ENCODE measurements at regions not wholly inside any gene's neighbourhood (a gene's known extent, or its start where the extent isn't known, plus 50 kb on each side); places are given as distances from the start of the nearest gene placed in this dataset.

DNA sequence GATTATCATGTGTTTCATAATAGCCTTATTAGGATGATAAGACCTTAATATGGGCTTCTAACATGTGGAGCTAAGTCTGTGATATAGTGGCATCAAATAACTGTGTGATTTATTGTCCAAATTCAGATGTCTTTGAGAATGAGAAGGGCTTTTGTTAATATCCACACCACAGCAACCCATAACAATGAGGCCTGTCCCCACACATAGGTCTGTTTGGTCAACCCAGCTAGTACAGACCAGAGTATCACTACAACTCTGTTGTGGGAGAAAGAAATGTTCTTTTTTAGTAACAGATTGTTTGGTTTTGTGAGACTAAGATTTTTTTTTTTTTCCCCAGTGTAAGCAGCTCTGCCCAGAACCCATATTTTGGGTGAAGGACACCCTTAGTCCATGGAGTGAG, 439.2 kb downstream of the PIK3C3 start:
- DNase-seq (ENCODE audit: low read depth in 2 of 2): no peak

DNA sequence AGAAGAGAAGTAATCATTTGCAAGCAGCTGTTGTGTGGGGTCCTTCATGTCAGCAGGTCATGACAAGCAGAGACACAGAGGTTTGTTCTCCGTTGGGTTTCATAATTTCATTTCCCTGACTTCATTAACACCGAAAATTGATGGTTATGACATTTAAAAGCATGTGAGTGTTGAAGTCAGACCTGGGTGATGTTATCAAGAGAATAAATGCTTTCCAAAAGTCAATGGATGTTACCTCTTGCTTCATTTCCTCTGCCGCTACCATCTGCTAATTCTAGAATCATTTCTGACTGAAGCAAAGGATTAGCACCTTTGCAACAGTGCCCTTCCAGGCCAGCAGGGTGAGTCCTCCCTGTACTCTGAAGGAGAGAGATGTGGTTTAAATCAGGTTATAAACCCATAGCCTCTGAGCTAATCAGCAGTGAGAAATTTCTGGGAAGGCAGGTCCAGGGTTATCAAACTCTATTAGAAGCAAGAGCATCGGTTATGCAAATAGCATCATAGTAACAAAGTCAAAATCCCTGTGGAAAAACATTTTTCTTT, 446.2 kb downstream of the PIK3C3 start:
- DNase-seq (ENCODE audit: low read depth in 2 of 2): no peak

DNA sequence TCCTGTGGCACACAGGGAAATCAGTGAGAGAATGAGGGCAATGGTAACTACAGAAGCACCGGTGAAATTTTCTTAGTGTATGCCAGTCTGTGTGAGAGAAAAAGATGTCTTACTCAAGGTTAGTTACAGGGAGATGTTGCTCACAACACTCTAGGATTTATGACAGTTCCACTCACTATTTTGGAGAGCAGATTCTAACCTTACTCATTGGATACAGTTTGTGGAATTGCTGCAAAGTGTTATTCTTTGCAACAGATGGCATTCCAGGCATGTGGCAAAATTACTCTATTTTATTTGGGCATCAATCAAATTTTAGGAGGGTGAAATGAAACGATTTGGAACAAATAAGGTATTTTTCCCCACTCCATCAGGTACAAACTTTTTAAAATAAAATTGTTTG, 449.1 kb downstream of the PIK3C3 start:
- DNase-seq (ENCODE audit: low read depth in 2 of 2): no peak

DNA sequence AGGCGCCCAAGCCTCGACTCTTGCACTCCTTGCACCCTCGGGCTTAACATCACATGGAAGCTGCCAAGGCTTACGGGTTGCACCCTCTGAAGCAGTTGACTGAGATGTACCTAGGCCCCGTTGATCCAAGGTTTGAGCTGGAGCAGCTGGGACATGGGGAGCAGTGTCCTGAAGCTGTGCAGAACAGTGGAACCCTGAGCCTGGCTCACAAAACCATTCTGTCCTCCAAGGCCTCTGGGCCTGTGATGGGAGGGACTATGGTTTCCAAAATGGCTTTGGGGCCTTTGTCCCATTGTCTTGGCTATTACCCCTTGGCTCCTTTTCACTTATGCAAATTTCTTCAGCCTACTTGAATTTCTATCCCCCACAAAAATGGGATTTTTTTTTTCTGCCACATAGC, 454.0 kb downstream of the PIK3C3 start:
- DNase-seq (ENCODE audit: low read depth in 2 of 2): no peak

DNA sequence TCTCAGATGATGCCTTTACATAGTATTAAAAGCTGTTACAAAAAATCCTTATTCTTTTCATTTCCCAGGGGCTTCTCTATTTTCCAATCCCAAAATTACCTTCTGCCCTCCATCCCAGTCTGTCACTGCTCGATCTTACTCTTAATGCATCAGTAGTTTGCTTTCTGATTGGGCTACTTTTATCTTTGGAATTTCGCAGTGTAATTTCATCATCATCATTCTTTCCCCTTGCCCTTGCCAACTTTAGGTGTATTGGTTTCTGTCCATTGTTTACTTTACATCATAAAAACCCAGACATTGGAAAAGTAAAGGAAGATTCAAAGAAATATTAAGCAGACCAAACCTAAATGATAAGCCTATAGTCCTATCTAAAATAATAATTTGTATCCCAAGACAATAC, 457.2 kb downstream of the PIK3C3 start:
- DNase-seq (ENCODE audit: low read depth in 2 of 2): no peak

DNA sequence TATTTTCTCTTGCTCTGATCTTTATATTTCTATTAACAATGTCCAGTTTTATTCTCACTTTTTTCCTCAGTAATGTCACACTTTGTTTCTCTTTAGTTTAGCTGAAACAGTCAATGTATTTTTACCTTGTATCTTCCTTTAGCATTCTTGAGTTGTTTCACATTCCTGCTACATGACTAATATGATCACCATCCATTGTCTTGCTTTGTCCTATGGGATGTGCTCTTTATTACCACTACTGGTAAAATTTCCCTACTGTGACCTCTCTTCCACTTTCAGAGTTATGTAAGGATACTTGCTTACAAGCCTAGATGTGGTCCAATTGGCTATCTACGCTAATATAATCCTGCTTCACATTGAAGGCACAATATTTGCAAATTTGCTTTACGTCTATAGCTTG, 457.9 kb downstream of the PIK3C3 start:
- DNase-seq (ENCODE audit: low read depth in 2 of 2): no peak

DNA sequence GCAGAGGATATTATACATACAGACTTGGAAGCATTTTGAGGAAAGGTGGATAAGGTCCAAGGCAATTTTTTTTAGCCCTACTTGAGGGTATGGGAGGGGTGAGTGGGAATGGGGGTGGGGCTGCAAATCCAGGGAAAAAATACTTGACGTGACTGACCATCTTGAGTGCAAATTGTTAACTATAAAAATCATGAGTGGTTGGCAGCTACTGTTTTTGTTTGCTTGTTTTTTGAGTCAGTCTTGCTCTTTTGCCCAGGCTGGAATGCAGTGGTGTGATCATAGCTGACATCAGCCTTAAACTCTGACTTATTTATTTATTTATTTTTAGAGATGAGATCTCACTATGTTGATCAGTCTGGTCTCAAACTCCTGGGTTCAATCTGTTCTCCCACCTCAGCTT, 458.8 kb downstream of the PIK3C3 start:
- no peak for DNase-seq (ENCODE audit: low read depth in 2 of 2)

DNA sequence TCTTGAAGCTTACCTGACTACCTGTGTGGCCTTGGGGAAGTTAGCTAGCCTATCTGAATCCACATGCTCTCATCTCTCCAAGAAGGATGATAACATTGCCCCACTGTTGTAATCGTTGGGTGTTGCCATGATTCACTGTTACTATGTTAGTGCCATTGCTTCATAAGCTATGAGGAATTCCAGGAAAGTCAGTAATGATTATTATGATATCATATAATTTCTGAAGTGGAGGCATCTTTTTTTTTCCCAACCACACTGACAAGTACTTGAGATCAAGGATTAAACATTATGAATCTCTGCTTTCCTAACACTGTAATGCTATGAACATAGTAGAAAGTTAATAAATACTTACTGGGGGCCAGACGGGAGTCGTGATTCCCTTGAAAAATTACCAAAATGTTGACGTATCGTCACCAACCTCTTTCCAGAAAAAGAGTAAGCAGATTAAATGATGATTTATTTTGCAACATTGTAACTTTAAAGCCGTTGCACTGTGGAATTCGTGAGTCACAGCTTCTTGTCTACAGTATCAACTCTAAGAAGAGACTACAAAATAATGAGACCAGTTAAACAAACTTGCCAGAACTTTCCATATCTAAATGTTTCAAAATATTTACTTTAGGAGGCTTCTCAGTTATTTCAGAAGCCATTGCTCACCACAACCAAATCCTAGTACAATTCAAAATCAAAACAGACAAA, 459.9 kb downstream of the PIK3C3 start:
- DNase-seq (ENCODE audit: low read depth in 2 of 2): no peak

DNA sequence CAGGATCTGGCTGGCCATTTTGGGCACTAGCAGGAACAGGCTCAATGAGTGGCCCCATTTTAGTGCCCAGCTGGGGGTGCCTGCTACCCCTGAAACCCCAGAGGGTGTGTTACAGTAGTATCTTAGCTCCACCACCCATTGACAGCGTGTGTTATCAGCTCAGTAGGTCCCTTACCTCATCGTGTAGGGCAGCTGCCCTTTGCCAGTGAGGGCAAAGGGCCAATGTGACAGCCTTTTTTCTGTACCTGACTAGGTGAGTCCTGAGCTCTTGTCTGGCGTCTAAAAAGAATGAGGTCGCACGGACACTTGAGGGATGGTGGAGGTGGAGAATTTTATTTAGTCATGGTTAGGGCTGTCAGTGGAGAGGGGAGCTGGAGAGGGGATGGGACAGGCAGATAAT, 462.2 kb downstream of the PIK3C3 start:
- no peak for DNase-seq (ENCODE audit: low read depth in 2 of 2)

DNA sequence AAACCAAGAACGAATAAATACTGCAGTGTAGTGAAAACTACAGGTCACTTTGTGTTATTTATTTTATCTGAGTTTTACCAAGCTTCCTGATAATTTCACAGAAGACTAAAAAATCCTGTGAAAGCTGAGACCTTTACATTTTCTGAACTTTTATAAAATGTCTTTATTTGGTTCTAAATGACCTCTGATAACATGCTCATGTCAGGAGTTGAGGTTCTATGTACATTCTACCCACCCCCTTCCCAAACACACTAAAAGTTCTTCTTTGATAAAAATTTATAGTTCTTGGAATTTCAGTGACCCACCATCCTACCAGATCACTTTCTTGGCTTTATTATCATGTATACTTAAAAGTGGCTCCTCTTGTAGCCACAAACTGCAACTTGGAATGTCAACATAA, 463.1 kb downstream of the PIK3C3 start:
- DNase-seq (ENCODE audit: low read depth in 2 of 2): no peak

DNA sequence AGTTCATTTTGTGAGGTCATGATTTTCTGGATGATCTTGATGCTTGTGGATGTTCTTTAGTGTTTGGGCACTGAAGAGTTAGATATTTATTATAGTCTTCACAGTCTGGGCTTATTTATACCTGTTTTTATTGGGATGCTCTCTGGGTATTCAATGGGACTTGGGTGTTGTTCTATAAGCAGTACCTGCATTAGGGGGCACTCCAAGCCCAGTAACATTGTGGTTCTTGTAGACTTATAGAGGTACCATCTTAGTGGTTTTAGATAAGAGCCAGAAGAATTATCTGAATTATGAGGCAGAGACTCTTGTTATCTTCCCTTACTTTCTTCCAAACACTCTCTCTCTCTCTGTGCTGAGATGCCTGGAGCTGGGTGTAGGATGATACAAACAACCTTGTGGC, 470.0 kb downstream of the PIK3C3 start:
- no peak for DNase-seq (ENCODE audit: low read depth in 2 of 2)

DNA sequence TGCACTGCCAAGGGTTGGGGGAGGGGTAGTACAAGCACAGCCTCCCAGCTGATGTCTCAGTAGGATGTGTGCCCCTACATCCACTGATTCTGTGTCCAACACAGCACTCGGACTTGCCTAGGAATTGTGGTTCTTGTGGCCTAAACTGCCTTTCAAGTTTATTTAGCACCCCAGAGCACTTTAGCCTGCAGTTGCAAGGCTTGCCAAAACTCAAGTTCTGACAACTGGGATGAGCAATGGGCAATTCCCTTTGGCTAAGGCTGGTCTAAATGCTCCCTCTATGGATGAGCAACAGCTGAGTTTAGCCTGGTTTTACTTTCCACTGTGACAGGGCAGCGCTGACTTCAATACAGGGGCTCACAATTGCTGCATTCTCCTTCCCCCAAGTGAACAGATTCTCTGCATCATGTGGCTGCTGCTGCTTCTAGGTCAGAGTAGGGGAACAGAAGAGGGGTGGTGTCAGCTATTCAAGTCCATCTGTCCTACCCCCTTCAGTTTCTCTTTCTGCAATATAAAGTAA, 471.5 kb downstream of the PIK3C3 start:
- DNase-seq (ENCODE audit: low read depth in 2 of 2): no peak

DNA sequence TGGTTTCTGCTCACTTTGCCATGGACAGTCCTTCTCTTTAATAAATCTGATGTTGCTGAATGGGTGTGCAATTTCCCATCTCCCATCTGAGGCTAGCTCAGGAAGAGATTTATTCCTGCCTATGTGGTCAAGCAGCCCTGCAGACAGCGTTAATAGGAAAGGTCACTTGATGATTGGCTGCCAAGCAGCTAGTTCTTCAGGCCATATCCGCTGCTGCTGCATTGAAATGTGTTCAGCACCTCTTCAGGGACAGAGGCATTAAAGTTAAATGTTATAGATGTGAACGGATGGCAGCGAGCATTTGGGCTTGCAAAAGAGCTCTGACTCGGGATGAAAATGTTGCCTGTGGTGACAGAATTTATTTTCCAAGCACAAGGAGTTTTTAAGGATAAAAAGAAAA, 474.2 kb downstream of the PIK3C3 start:
- no peak for DNase-seq (ENCODE audit: low read depth in 2 of 2)

DNA sequence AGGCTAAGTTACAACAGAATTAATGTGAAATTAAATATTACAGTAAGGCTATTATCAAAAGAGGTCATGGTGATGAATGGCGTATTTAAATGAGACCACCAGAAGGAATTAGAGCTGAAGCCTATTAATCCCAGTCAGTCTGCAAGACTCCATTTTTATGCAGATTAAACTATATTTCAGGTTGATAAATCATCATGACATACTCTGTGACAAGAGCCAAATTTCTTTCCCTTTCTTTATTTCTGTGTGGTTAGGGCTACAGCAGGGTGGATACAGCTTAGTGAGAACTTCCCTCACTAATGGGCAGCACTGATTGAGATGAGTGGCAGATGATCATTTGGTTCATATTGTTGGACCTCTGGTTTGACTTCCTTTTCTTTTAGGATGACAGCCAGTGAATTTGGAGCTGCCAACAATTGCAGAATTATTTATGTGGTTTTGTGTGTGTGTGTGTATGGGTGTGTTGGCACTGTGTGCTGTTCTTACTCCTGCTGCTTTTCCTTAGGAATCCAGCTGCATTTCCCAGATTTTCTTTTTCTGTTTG, 481.3 kb downstream of the PIK3C3 start:
- DNase-seq (ENCODE audit: low read depth in 2 of 2): no peak

DNA sequence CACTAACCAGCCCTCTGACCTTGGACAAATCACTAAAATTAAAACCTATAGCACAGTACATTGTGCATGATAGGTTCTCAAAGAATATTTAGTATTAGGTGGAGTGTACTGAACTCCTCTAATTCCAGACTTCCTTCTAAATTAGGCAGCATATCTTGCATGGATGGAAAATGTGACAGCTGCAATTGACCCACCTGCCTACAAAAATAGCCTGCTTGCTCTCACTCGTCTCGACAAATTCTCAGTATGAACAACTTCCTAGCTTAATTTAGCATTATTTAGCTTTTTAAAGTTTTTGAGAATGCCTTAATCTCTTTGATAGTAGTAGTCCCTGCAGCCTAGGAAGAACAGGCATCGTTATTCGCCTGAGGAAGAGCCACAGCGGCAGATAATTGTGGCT, 482.0 kb downstream of the PIK3C3 start:
- DNase-seq (ENCODE audit: low read depth in 2 of 2): no peak

DNA sequence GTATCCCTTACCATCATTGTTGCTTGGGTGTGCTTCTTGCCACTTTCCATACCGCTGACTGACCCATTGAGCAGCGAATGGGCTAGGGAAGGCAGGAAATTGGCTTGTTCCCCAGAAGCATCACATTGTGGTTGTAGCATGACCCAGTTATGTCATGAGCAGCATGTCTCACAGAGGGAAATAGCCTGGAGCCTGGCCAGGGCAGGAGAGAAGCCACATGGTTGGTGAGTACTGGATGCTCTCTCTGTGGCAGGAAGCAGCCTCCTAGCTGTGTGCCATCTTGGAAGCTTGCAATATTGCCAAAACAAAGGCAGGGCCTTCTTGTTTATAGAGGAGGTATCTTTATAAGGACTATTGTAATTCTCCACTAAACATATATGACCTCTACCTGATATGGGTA, 482.6 kb downstream of the PIK3C3 start:
- DNase-seq (ENCODE audit: low read depth in 2 of 2): no peak

DNA sequence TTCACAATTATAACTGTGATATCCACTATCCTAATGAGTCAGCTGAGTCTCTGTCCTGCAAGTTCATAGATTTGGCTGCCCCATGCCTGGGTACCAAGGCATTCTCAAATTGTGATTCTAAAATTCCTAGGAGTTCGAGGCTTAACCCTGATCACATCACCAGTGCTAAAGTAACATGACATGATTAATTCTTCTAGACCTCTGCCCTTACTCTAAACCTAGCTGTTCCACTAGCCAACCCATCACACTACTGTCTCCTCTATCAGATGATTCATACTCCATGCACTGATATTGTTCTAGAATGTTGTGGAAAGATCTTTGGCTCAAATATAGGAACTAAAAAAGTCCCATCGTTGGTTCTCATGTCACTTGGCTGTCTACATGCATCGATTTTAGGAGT, 487.6 kb downstream of the PIK3C3 start:
- no peak for DNase-seq (ENCODE audit: low read depth in 2 of 2)

DNA sequence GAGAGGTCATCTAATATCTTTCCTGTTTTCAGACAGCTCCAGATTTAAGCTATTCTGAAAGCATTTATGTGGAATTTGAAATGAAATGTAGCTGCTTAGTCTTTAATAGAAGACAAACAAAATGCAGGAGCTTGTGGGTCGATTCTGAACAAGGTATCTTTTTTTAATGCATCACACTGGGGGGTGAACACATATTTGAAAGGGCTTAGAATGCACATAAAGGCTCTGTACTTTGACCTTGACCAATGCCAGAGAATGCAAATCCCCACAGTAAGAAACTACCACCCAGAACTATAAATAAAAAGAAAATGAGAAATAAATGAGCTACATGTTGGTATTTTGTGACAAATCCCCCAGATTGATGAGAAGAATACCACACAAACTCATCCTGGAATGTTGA, 489.3 kb downstream of the PIK3C3 start:
- no peak for DNase-seq (ENCODE audit: low read depth in 2 of 2)

DNA sequence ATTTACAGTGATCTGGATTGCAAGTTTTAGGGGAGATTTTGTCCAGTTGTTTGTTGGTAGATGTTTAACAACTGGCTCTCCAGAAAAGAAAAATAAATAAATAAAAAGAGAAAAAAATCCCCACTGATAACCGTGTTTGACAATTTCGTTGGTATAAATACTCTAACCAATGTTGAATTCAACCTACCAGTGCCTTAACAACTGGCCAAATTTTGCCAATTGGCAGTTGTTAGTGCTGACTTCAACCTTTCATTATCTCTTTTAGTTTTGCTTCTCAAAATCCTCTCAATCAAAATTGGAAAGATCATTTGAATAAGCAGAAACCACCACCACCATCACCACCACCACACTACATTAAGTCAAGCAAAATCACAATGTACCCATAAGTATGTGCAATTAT, 490.3 kb downstream of the PIK3C3 start:
- DNase-seq (ENCODE audit: low read depth in 2 of 2): no peak

DNA sequence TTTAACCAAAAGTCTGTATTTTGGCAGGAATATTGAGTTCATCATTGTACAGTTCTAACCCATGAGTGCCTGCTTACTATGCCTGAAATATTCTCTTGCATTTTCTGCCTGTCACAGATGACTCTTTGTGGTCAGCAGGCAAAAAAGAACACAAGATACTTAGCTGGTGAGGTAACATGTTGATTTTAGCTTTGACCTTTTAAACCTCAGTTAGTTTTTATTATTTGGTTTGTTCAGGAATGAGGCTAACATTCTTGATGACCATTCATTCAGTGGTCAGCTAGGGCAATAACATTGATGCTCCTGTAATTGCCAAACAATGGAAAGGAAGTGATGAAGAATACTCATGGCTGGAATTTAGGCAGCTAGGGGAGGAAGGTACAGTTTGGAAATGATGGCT, 491.2 kb downstream of the PIK3C3 start:
- DNase-seq (ENCODE audit: low read depth in 2 of 2): no peak

DNA sequence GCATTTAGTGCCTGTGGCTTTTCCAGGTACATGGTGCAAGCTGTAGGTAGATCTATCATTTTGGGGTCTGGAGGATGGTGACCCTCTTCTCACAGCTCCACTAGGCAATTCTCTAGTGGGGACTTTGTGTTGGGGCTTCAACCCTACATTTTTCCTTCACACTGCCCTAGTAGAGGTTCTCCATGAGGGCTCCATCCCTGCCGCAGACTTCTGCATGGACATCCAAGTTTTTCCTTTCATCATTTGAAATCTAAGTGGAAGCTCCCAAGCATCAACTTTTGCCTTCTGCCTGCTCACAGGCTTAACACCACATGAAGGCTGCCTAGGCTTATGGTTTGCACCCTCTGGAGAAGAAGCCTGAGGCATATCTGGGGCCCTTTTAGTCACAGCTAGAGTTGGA, 492.7 kb downstream of the PIK3C3 start:
- DNase-seq (ENCODE audit: low read depth in 2 of 2): no peak

DNA sequence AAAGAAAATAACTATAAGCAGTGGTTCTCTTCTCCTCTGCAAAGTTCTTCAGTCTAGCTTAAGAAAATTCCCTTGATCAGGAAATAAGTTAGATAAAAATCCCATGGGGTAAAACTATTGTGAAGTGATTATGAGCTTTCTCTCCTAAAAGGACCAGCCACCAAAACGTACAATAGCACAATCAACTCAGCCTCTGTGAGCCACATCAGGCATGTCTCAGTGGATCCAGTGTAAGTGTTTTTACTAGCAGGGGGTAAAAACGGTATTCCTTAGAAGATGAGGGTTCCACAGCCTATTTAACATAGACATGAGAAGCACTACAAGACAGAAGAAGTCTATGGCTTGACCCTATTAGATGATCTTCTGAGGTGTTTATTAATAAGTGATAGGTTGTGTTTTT, 503.2 kb downstream of the PIK3C3 start:
- no peak for DNase-seq (ENCODE audit: low read depth in 2 of 2)

DNA sequence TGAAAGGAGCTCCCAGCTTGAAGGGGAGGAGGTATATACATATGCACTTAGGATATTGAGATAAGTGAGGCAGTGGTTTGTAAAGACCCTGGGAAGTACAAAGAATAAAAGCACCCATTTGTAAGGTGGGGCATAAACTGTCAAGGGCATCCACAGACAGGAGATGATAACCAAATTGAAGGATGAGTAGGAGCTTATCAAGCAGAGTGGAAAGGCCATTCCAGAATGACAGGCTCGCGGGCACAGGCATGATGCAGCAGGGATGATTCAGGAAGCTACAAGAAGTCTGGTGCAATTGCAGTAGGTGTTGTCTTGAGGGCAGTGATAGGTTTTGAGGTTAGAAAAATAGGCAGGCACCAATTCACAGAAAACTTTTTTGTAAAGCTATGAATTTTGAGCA, 504.8 kb downstream of the PIK3C3 start:
- no peak for DNase-seq (ENCODE audit: low read depth in 2 of 2)

DNA sequence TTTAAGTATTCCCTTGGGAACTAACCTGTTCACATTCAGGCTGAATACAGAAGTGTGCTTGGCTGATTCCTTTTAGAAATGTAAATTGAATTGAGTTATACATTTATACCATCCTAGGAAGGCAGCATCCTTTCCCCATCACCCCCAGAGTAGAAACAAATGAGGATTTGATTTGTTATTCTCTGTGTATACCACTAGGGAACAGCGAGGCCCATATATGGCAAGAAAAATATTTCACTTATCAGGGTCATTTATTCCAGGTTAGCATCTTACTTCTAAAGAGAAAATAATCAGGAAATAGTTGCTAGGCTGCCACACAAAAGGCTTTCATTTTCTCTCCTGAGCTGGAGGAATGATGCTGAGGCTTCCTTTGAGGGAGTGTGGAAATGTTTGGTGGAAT, 516.9 kb downstream of the PIK3C3 start:
- no peak for DNase-seq (ENCODE audit: low read depth in 2 of 2)

All from stimulated activated CD8-positive, alpha-beta memory T cell treated with anti-CD3 and anti-CD28 coated beads, Interleukin-2, amount 100 ng/mL, for 1 hour (primary cell).